Motor neuron (in vitro differentiated cells): ENCODE measurements at regions not wholly inside any gene's neighbourhood (a gene's known extent, or its start where the extent isn't known, plus 50 kb on each side); places are given as distances from the start of the nearest gene placed in this dataset.
"Not testable (repeated sequence)": the region's sequence is repeated elsewhere in the genome, so short reads cannot be mapped to it uniquely, and the experiment has no call there.

Experiments
- ATAC-seq, 8 experiments: fragments of 200-7000 bp; cut with Tn5 transposase; replicated peaks in 6 of 8; 2 replicates each; pipeline ENCODE4 v1.8.0; 2021; ENCODE audit warnings: mild to moderate bottlenecking in 8 of 8, moderate library complexity in 8 of 8
- H3K27ac ChIP-seq, 2 donors: fragments of 250-450 bp; sonication (Bioruptor Pico); 2 replicates each; pipeline ENCODE4 v1.9.0; 2021; ENCODE audit warnings: antibody characterized with exemption in 2 of 2, mild to moderate bottlenecking in 2 of 2, moderate library complexity in 1 of 2
- H3K4me1 ChIP-seq, 2 donors: fragments of 250-450 bp; sonication (Bioruptor Pico); replicated peaks in 1 of 2; 2 replicates each; pipeline ENCODE4 v1.6.1; 2021; ENCODE audit warnings: antibody characterized with exemption in 2 of 2, mild to moderate bottlenecking in 2 of 2, moderate library complexity in 1 of 2
- H3K4me3 ChIP-seq, 5 donors: fragments of 250-450 bp; sonication (Bioruptor Pico); 2 replicates each; pipeline ENCODE4 v1.9.0; 2021; ENCODE audit warnings: antibody characterized with exemption in 5 of 5, mild to moderate bottlenecking in 5 of 5, moderate library complexity in 4 of 5
- WGBS, 10 experiments: fragments of 450-650 bp; shearing (Covaris generic); methylation state at CpG; one replicate each; pipeline ENCODE4 v1.0.0; 2022; 5-methylcytosine and 5-hydroxymethylcytosine counted together
- in situ Hi-C, 9 experiments: fragments of 400-800 bp; cut with MboI; loops; one replicate each; pipeline ENCODE4 v1.15.0; 2021; ENCODE audit warnings: low sequenced_read_pairs in 9 of 9, low pct_unique_long_range_greater_than_20kb in 2 of 9; ENCODE audit not compliant: unreplicated experiment in 9 of 9

DNA sequence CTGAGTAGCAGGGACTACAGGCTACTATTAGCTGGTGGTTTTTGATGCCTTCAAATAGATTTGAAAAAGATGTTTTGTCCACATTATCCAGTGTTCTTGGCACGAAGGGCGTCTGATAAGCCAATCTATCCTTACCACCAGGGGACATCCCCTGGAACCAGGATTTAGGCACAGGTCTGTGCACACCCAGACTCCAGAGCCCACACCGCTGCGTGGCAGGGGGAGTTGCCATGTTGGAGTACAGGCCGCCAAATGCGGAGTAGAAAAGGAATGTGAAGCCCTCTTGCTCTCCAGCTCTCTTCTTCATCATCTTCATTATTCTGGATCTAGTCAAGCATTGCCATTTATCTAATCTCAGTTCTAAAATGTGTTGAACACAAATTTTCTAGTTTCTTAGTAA lies 54.3 kb downstream of the RNU1-4 start:
- 92% methylated on average over 5 of the region's 6 CpGs; no CpG with 5 or more reads in 9 of the 10 experiments for WGBS, 10 experiments
- H3K27ac ChIP-seq, H3K4me3 ChIP-seq, ATAC-seq, in situ Hi-C loops, H3K4me1 ChIP-seq: not testable (repeated sequence)

DNA sequence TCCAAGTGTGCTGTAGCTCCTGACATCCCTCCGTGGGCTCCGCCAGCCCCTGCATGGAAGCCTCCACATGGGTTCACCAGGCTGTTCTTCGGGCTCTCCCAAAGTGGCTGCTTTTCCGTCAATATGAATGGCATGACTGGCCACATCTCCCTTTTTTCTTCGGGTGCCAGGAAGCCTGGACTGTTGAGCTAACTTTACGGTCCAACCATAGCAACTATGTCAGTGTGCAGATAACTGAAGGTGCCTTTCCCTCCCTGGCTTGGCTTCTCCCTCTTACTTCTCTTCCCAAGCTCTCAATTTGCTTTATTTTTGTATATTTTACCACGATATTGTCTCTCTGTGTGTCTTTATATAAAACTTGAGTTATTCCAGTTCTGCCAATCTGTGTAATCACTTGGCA lies 54.8 kb downstream of the RNU1-4 start:
- ATAC-seq, in situ Hi-C loops, H3K27ac ChIP-seq, H3K4me1 ChIP-seq, H3K4me3 ChIP-seq: not testable (repeated sequence)
- WGBS, 10 experiments, result 34 to 95% (median 93%) methylated on average over 2 to 4 of the region's 7 CpGs; no CpG with 5 or more reads in 6 of the 10 experiments

DNA sequence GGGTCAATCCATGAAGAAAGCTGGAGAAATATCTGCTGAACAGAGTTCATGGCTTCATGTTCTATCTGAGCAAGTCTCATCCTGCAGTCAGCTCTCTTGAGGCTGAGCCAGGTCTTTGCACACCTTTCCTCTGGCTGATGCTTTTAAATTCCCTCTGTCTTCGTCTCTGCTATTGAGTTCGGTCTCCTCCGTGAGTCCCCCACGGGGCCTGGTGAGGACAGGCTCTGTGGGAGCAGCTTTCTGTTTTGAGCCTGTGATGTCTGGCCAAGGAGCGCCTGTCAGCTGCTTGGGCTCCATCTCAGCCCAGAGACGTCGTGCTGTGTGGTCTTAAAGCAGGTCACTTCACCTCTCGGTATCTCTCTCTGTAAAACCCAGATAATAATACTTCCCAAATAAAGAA lies 55.9 kb downstream of the RNU1-4 start:
- H3K27ac ChIP-seq, H3K4me3 ChIP-seq, H3K4me1 ChIP-seq, in situ Hi-C loops: not testable (repeated sequence)
- WGBS, 10 experiments, result 17 to 100% (median 73%) methylated on average over 1 of the region's 8 CpGs; no CpG with 5 or more reads in 4 of the 10 experiments
- peak in 2 of 8 experiments; percentile 18 to 34 for ATAC-seq

DNA sequence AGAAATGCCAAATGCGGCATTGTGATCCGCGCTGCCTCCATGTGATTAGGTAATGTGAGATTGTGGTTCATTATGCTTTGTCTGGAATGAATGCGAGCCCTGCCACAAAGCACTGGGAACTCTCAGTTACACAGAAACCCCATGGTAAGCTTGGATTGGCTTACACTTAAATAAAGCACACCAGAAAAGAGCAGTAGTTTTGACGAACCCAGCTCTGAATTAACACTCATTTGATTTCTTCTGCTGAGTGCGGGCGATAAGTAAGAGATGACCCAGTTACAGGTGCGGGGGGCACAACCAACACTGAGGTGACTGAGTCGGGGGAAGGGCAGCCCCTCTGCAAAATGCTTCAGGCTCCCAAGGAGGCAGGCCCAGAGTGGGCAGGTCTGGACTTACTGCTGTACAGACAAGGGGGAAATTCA lies 56.3 kb downstream of the RNU1-4 start:
- H3K27ac ChIP-seq, H3K4me1 ChIP-seq, H3K4me3 ChIP-seq, in situ Hi-C loops: not testable (repeated sequence)
- 53 to 100% (median 71%) methylated on average over 1 to 9 of the region's 9 CpGs; no CpG with 5 or more reads in 4 of the 10 experiments for WGBS, 10 experiments
- peak in 3 of 8 experiments; percentile 65 to 82 (median 75) for ATAC-seq

DNA sequence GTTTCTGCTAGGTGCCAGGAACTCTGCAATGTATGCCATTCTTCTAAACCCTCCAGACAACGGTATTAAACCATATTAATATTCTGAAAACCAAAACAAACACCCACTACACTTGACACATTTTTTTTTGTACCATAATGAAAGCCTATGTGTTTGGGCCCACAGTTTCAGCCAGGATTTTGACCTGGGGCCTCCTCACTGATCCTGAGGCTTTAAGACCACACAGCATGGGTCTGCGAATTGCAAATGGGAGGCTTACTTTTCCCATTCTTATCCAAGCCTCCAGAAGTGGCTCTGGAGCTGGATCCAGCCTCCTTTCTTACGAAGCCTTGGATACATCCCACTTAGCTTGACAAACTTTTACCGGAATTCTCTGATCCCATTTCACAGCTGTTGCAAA lies 56.7 kb downstream of the RNU1-4 start:
- H3K4me3 ChIP-seq, in situ Hi-C loops, H3K27ac ChIP-seq, H3K4me1 ChIP-seq: not testable (repeated sequence)
- no CpG with 5 or more reads among the region's 4 CpGs for WGBS, 10 experiments
- ATAC-seq, result peak in 1 of 8 experiments; percentile 17

DNA sequence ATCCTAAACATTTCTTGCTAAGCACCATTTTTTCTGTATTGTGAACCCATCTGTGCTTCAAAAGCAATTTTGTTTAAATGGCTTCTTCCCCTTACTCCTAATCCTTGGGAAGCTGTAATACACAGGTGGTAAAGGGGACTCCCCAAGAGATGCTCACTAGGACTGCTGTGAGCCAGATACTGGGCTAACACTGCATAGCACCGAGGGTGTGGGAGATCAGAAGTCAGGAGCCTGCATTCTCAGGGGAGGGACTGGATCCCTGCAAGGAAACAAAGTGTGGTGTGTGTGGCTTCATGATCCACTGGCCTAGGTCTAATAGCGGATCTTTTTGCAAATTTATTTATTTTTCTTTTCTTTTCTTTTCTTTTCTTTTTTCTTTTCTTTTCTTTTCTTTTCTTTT lies 57.7 kb downstream of the RNU1-4 start:
- H3K4me3 ChIP-seq, in situ Hi-C loops, H3K27ac ChIP-seq, H3K4me1 ChIP-seq: not testable (repeated sequence)
- 0 to 100% (median 74%) methylated on average over 1 to 2 of the region's 2 CpGs; no CpG with 5 or more reads in 2 of the 10 experiments for WGBS, 10 experiments
- peak in 2 of 8 experiments; percentile 34 to 47 for ATAC-seq
